ENCODE measurements at regions not wholly inside any gene's neighbourhood (a gene's known extent, or its start where the extent isn't known, plus 50 kb on each side); places are given as distances from the start of the nearest gene placed in this dataset.

DNA sequence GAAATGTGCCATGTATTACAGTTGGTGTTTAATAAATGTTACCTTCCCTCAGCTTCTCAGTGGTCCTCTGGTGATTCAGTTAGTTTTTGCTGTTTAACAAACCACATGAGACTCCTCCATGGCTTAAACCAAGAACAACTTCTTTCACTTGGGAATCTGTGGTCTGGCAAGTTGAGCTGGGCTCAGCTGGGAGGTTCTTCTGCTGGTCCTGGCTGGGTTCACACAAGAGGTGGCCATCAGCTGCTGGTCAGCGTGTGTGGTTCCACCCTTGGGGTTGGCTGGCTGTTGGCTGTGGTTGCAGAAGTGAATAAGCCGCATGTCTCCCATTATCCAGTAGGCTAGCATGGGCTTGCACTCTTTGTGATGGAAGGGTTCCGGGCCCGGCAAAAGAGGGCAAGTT is 160.5 kb downstream of the MIAT start:
- no peak for DNase-seq (ENCODE audit: low read depth in 1 of 2, low spot score in 2 of 2)
- no peak overlapping the region for H3K9ac ChIP-seq (replicated peaks in 1 of 4; ENCODE audit: extremely low read depth in 1 of 4, low read depth in 3 of 4, low read length in 3 of 4)
- 0 out of 7 replicates have a peak, but pooled peaks cover 0 to 2% (median 0%) of the 10 kb centered on the region in 4 experiments for H3K27me3 ChIP-seq (replicated peaks in 1 of 4; ENCODE audit: control insufficient read depth in 3 of 4, extremely low read depth in 1 of 4, insufficient read depth in 3 of 4, low read length in 3 of 4)
- H2BK15ac ChIP-seq (ENCODE audit: low read length) = no peak overlapping the region
- H2BK120ac ChIP-seq (replicated peaks; ENCODE audit: low read depth, low read length) = no peak overlapping the region
- no peak overlapping the region for H2AK5ac ChIP-seq (ENCODE audit: low read depth, low read length)
- H3K18ac ChIP-seq (ENCODE audit: extremely low read depth, low read length) = no peak overlapping the region
- H3K23me2 ChIP-seq (ENCODE audit: low read depth, low read length) = no peaks in the 10 kb centered on the region
- WGBS, 2 experiments (ENCODE audit: extremely low coverage in 1 of 2, insufficient coverage in 1 of 2, insufficient read length in 1 of 2, insufficient replicate concordance in 2 of 2, low coverage in 1 of 2, low lambda C conversion rate in 2 of 2, missing lambda C conversion rate in 1 of 2) = 70% methylated on average over 4 of the region's 4 CpGs; no CpG with 5 or more reads in 1 of the 2 experiments
- H4K5ac ChIP-seq (ENCODE audit: insufficient read length, low read depth, low read length) = no peak overlapping the region
- no peak for TF ChIP-seq EGR1 (IDR thresholded peaks at IDR 0.05; ENCODE audit: borderline replicate concordance, low read depth, low read length)
- no peak for TF ChIP-seq TAF7 (optimal IDR thresholded peaks at IDR 0.05; ENCODE audit: borderline replicate concordance, low read depth, low read length)
- no peak for TF ChIP-seq POLR2A (IDR thresholded peaks at IDR 0.05; ENCODE audit: control extremely low read depth in 1 of 2, low read depth in 2 of 2, low read length in 2 of 2)
- TF ChIP-seq YY1 (IDR thresholded peaks at IDR 0.05; ENCODE audit: low read depth, low read length) = no peak
- TF ChIP-seq EZH2 (IDR thresholded peaks at IDR 0.05; ENCODE audit: low read depth, low read length, severe bottlenecking) = no peak
- TF ChIP-seq PHF8 (conservative IDR thresholded peaks at IDR 0.05; ENCODE audit: low read depth, low read length) = no peak
- TF ChIP-seq ATF3 (IDR thresholded peaks at IDR 0.05; ENCODE audit: insufficient read depth, low read depth, low read length) = no peak
- no peak for TF ChIP-seq RAD21 (IDR thresholded peaks at IDR 0.05 in 1 of 2, conservative IDR thresholded peaks at IDR 0.05 in 1 of 2; ENCODE audit: low read depth in 2 of 2, low read length in 2 of 2)
- TF ChIP-seq CBX8 (IDR thresholded peaks at IDR 0.05; ENCODE audit: borderline replicate concordance, low read depth, low read length) = no peak
- no peak for TF ChIP-seq POU5F1 (IDR thresholded peaks at IDR 0.05; ENCODE audit: low read depth, low read length)
- no peak for TF ChIP-seq TEAD4 (IDR thresholded peaks at IDR 0.05; ENCODE audit: low read depth, low read length)
- no peak for TF ChIP-seq POLR2AphosphoS5 (IDR thresholded peaks at IDR 0.05; ENCODE audit: low read depth, low read length)
- H3K36me3 ChIP-seq (ENCODE audit: control insufficient read depth in 2 of 4, insufficient read depth in 4 of 4, low read length in 3 of 4) = no peaks in the 10 kb centered on the region; a peak in 1 of 8 replicates
- H3K56ac ChIP-seq (replicated peaks; ENCODE audit: insufficient read length, low read depth, low read length) = no peak overlapping the region
- no peak overlapping the region for H3K4ac ChIP-seq (replicated peaks; ENCODE audit: insufficient read length, low read depth, low read length)
- H3K79me2 ChIP-seq (ENCODE audit: control insufficient read depth in 1 of 2, insufficient read depth in 2 of 2, low read length in 2 of 2) = no peaks in the 10 kb centered on the region
- peaks cover 17% of the 10 kb centered on the region in 2 experiments; a peak in 3 of 4 replicates for H3K9me3 ChIP-seq (ENCODE audit: insufficient read depth in 2 of 2, low read depth in 1 of 2, low read length in 1 of 2)
- no peak overlapping the region for H3K23ac ChIP-seq (ENCODE audit: insufficient read length)
- H3K4me2 ChIP-seq (ENCODE audit: insufficient read depth in 1 of 2, low read depth in 2 of 2, low read length in 2 of 2) = no peak overlapping the region
- H2BK20ac ChIP-seq (ENCODE audit: low read length) = no peak overlapping the region
- H3K79me1 ChIP-seq (ENCODE audit: low read depth, low read length) = no peaks in the 10 kb centered on the region
- no peak overlapping the region for H3K4me3 ChIP-seq (ENCODE audit: extremely low read depth in 1 of 4, insufficient read depth in 2 of 4, low read depth in 3 of 4, low read length in 4 of 4)
- no peak overlapping the region for H4K8ac ChIP-seq (ENCODE audit: extremely low read depth, insufficient read depth, low read length)
- no peak overlapping the region for H2BK12ac ChIP-seq (ENCODE audit: low read depth, low read length)
- H3K4me1 ChIP-seq (replicated peaks in 1 of 4; ENCODE audit: control insufficient read depth in 3 of 4, insufficient read depth in 4 of 4, low read length in 3 of 4) = no peaks in the 10 kb centered on the region; a peak in 1 of 7 replicates
- no peak overlapping the region for H2BK5ac ChIP-seq (ENCODE audit: low read depth, low read length)
- POLR2A ChIA-PET (ENCODE audit: partially characterized antibody) = no interaction called here
- no peaks in the 10 kb centered on the region for H4K20me1 ChIP-seq (replicated peaks in 1 of 2; ENCODE audit: control insufficient read depth in 1 of 2, insufficient read depth in 2 of 2, low read length in 2 of 2)
- FAIRE-seq = no peak
- H3K27ac ChIP-seq (ENCODE audit: low read depth, low read length) = no peak overlapping the region
- CTCF ChIA-PET (ENCODE audit: partially characterized antibody) = interaction anchor here (1.2 to 1.7 kb wide), 2 partner anchors 9 to 61 kb away, joined by 3 to 5 read pairs; no protein-coding TSS in a partner anchor
- H4K91ac ChIP-seq (replicated peaks; ENCODE audit: insufficient read length, low read length) = no peak overlapping the region
- H3K14ac ChIP-seq (ENCODE audit: insufficient read length) = no peak overlapping the region
- H2AFZ ChIP-seq (ENCODE audit: low read length) = no peak overlapping the region

Data from H1 (cell line).